ENCODE measurements at regions not wholly inside any gene's neighbourhood (a gene's known extent, or its start where the extent isn't known, plus 50 kb on each side); places are given as distances from the start of the nearest gene placed in this dataset.

DNA sequence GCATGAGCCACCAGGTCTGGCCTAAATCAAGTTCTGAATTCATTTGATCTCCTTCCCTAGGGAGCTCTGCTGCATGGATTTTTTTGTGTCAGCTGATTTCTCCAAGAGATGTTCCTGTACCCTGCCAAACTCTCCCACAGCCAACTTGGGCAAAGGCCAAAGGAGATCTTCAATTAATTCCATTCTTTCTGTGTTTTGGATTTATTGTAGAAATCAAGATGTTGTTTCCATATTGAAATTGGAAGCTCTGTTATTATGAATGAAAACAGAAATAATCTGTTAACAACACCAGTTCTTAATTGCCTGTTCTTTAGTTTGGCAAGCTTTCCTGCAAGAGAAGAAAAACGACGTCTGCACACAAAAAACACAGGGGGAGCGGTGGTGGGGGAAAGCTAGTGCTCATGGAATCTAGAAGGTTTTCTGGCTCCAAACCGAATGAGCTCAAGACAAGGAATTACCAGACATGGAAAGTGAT, 86.5 kb upstream of the ABCC4 start:
- TF ChIP-seq, protein P1, sequence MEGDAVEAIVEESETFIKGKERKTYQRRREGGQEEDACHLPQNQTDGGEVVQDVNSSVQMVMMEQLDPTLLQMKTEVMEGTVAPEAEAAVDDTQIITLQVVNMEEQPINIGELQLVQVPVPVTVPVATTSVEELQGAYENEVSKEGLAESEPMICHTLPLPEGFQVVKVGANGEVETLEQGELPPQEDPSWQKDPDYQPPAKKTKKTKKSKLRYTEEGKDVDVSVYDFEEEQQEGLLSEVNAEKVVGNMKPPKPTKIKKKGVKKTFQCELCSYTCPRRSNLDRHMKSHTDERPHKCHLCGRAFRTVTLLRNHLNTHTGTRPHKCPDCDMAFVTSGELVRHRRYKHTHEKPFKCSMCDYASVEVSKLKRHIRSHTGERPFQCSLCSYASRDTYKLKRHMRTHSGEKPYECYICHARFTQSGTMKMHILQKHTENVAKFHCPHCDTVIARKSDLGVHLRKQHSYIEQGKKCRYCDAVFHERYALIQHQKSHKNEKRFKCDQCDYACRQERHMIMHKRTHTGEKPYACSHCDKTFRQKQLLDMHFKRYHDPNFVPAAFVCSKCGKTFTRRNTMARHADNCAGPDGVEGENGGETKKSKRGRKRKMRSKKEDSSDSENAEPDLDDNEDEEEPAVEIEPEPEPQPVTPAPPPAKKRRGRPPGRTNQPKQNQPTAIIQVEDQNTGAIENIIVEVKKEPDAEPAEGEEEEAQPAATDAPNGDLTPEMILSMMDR (IDR thresholded peaks at IDR 0.05 in 2 of 3, conservative IDR thresholded peaks at IDR 0.05 in 1 of 3; ENCODE audit: insufficient read depth in 2 of 3, low read depth in 1 of 3, low read length in 3 of 3), result no peak
- TF ChIP-seq ARID1B (IDR thresholded peaks at IDR 0.05) (no peak), GABPB1 (CRISPR knock-in tag; IDR thresholded peaks at IDR 0.05) (no peak), ZZZ3 (IDR thresholded peaks at IDR 0.05) (no peak), NRF1 (conservative IDR thresholded peaks at IDR 0.05 in 1 of 2, IDR thresholded peaks at IDR 0.05 in 1 of 2) (no peak), MTA2 (IDR thresholded peaks at IDR 0.05; ENCODE audit: low read depth) (no peak), ZNF830 (CRISPR knock-in tag; IDR thresholded peaks at IDR 0.05) (no peak), FOXK1 (CRISPR knock-in tag; IDR thresholded peaks at IDR 0.05; ENCODE audit: borderline replicate concordance) (no peak)
- TF ChIP-seq, protein P2, sequence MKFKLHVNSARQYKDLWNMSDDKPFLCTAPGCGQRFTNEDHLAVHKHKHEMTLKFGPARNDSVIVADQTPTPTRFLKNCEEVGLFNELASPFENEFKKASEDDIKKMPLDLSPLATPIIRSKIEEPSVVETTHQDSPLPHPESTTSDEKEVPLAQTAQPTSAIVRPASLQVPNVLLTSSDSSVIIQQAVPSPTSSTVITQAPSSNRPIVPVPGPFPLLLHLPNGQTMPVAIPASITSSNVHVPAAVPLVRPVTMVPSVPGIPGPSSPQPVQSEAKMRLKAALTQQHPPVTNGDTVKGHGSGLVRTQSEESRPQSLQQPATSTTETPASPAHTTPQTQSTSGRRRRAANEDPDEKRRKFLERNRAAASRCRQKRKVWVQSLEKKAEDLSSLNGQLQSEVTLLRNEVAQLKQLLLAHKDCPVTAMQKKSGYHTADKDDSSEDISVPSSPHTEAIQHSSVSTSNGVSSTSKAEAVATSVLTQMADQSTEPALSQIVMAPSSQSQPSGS (CRISPR knock-in tag; IDR thresholded peaks at IDR 0.05), result no peak
